BE2C (cell line): ENCODE measurements at regions not wholly inside any gene's neighbourhood (a gene's known extent, or its start where the extent isn't known, plus 50 kb on each side); places are given as distances from the start of the nearest gene placed in this dataset.
"Not testable (repeated sequence)": the region's sequence is repeated elsewhere in the genome, so short reads cannot be mapped to it uniquely, and the experiment has no call there.

Experiments
- DNase-seq: peaks from one replicate; pipeline ENCODE4 v3.0.0-alpha.2; 2020
- H3K27me3 ChIP-seq: fragments of 250-450 bp; sonication (Bioruptor Pico); 2 replicates; pipeline ENCODE4 v1.5.1; 2020; ENCODE audit warnings: mild to moderate bottlenecking
- H3K36me3 ChIP-seq: fragments of 250-450 bp; sonication (Bioruptor Pico); 2 replicates; pipeline ENCODE4 v1.5.1; 2020; ENCODE audit warnings: mild to moderate bottlenecking
- H3K4me1 ChIP-seq: fragments of 250-450 bp; sonication (Bioruptor Pico); 2 replicates; pipeline ENCODE4 v1.5.1; 2020
- H3K4me3 ChIP-seq: 2 replicates; pipeline ENCODE4 v1.5.1; 2011; ENCODE audit warnings: low read depth, low read length
- H3K9me3 ChIP-seq: fragments of 250-450 bp; sonication (Bioruptor Pico); 2 replicates; pipeline ENCODE4 v1.5.1; 2020
- TF ChIP-seq, protein P1 (sequence below): IDR thresholded peaks from 2 replicates; pipeline ENCODE4 v1.5.1; 2012; ENCODE audit warnings: mild to moderate bottlenecking, low read depth, low read length

DNA sequence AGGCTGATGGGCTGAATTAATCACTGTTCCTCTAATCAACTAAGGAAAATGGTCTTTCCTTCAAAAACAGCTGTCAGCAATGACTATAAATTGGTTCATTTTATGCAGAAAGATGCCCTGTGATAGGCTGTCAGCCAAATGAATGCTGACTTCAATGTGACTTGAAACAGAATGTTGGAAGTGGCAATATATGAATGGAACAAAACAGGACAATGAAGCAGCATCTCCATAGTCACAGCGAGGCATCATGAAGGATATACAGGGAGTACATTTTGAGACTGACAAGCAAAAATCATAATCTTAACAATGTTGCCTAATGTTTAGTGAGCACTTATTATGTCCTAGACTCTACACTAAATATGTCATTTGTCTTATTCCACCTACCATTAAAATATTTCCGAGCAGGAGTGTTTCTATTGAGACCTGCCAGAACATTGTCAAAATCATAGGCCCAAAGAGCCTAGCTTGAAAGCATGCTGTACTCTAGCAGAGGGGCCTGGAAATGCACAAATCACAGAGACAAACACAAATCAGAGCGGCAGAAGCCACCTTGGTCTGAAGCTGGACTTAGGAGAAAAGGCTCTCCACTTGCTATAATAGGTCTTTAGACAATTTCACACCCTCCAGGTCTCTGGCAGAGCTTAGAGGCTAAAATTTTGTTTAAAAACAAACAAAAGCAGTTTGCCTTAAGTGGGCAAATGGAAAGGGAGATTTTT is 63.3 kb downstream of the FAM50B start:
- H3K36me3 ChIP-seq: no peaks in the 10 kb centered on the region
- no peak overlapping the region for H3K4me3 ChIP-seq
- H3K4me1 ChIP-seq: peaks cover 5% of the 10 kb centered on the region; the same call in 1 of the 2 replicates
- no peak for DNase-seq
- no peaks in the 10 kb centered on the region; the same call in none of the 2 replicates for H3K27me3 ChIP-seq
- TF ChIP-seq, protein P1, sequence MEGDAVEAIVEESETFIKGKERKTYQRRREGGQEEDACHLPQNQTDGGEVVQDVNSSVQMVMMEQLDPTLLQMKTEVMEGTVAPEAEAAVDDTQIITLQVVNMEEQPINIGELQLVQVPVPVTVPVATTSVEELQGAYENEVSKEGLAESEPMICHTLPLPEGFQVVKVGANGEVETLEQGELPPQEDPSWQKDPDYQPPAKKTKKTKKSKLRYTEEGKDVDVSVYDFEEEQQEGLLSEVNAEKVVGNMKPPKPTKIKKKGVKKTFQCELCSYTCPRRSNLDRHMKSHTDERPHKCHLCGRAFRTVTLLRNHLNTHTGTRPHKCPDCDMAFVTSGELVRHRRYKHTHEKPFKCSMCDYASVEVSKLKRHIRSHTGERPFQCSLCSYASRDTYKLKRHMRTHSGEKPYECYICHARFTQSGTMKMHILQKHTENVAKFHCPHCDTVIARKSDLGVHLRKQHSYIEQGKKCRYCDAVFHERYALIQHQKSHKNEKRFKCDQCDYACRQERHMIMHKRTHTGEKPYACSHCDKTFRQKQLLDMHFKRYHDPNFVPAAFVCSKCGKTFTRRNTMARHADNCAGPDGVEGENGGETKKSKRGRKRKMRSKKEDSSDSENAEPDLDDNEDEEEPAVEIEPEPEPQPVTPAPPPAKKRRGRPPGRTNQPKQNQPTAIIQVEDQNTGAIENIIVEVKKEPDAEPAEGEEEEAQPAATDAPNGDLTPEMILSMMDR: no peak
- H3K9me3 ChIP-seq: no peaks in the 10 kb centered on the region

DNA sequence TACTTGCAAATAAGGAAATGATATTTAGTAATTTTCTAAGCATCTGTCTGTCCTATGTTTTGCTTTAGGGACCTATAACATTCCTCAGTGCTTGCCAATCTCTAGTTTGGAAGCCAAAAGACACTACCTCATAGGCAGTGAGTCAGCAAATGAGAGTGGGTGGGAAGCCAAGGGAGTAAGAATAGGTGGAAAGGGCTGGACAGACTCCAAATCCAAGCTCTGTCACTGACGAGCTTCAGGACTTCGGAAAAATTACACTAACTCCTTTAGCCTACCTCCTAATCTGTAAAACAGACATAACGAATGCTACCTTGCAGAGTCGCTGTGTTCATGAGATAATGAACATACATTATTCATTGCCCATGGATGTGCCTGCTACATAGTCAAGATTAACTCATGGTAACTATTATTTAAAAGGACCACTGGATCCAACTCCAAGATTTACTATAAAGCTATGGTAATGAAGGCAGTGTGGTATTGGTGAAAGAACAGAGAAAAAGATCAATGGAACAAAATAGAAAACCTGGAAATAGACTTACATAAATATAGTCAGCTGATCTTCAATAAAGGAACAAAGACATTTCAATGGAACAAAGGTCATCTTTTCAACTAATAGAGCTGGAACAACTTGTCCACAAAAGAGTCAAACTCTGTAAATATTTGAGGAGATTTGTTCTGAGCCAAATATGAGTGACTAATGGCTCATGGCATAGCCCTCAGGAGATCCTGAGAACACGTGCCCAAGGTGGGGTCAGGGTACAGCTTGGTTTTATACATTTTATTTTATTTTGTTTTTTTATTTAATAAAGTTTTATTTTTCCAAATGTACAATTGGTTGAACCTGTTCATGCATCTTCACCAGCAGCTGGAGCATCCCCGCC is 64.1 kb downstream of the FAM50B start:
- no peak for DNase-seq
- TF ChIP-seq, protein P1: no peak
- no peaks in the 10 kb centered on the region for H3K36me3 ChIP-seq
- no peak overlapping the region for H3K4me3 ChIP-seq
- H3K4me1 ChIP-seq: peaks cover 5% of the 10 kb centered on the region; the same call in 1 of the 2 replicates
- no peaks in the 10 kb centered on the region; the same call in none of the 2 replicates for H3K27me3 ChIP-seq
- H3K9me3 ChIP-seq: no peaks in the 10 kb centered on the region

DNA sequence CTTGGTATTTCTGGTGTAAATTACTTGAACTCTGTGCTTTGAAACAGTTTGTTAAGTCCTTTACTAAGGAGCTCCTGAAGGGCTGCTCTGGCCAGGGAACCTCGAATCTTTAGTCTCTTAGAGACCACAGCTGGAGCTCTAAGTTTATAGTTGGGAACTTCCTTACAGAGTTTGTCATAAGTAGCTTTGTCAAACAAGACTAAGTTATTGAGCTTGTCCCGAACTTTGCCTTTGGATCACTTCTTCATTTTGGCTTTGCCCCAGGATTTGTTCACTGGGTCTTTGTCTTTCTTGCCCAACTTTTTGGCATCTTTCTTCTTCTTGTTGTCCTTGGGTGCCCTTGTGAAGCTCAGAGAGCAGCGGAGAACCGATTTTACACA is 64.8 kb downstream of the FAM50B start:
- TF ChIP-seq, protein P1: no peak
- Histone ChIP-seq H3K9me3 (no peaks in the 10 kb centered on the region), H3K27me3 (no peaks in the 10 kb centered on the region; the same call in none of the 2 replicates), H3K4me3 (no peak overlapping the region), H3K4me1 (peaks cover 5% of the 10 kb centered on the region; the same call in 1 of the 2 replicates), H3K36me3 (no peaks in the 10 kb centered on the region)
- DNase-seq: no peak

DNA sequence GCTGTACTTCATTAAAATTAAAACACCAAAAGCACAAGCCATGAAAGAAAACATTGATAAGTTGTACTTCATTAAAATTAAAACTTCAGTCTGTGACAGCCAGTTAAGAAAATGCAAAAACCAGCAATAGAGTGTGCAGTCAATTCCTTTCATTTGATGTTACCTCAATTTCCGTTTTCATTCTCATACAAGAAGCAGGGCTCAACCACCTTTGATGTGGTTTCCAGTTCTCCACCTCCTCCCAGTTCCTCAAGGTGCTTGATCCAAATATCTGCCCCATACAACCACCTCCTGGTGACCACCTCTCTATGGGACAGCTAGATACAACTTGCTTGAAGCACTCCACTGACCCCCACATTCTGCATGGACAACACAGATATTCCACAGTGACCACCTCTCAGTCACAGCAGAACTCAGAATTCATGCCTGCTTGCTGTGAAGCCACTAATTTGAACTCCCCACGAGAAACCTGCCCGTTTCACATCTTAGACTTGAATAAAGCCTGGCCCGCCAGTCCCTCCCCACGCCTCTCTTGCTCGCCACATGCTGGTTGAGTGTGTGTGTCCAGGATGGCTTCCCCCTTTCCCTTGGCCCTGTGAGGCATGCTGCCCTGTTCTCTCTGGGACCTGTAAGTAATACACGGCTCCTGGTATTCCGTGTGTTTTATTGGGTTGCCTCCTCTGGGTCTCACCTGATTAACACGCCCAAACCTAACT is 66.1 kb downstream of the FAM50B start:
- Histone ChIP-seq H3K27me3 (no peaks in the 10 kb centered on the region; the same call in none of the 2 replicates), H3K4me3 (no peak overlapping the region), H3K36me3 (no peaks in the 10 kb centered on the region), H3K9me3 (no peaks in the 10 kb centered on the region), H3K4me1 (peaks cover 5% of the 10 kb centered on the region; the same call in 1 of the 2 replicates)
- DNase-seq: no peak
- TF ChIP-seq, protein P1: no peak

DNA sequence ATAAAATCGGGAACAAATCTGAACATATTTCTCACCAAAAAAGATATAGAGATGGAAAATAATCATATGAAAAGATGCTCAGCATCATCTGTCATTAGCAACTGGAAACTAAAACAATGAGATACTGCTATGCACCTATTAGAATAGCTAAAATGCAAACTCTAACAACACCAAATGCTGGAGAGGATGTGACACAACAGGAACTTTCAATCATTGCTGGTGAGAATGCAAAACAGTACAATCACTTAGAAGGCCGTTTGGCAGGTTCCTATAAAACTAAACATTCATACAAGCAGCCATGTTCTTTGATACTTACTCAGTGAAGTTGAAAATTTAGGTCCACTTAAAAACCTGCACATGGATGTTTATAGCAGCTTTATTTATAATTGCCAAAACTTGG is 67.0 kb downstream of the FAM50B start:
- Histone ChIP-seq H3K4me1 (peaks cover 5% of the 10 kb centered on the region; the same call in 1 of the 2 replicates), H3K36me3 (no peaks in the 10 kb centered on the region), H3K27me3 (no peaks in the 10 kb centered on the region; the same call in none of the 2 replicates), H3K9me3 (no peaks in the 10 kb centered on the region), H3K4me3 (no peak overlapping the region)
- no peak for DNase-seq
- TF ChIP-seq, protein P1: no peak

DNA sequence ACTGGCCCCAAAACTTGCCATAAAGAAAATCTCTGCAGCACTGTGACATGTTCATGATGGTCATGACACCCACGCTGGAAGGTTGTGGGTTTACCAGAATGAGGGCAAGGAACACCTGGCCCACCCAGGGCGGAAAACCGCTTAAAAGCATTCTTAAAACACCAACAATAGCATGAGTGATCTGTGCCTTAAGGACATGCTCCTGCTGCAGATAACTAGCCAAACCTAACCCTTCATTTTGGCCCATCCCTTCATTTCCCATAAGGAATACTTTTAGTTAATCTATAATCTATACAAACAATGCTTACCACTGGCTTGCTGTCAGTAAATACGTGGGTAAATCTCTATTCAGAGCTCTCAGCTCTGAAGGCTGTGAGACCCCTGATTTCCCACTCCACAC is 67.6 kb downstream of the FAM50B start:
- not testable (repeated sequence) for DNase-seq, H3K4me1 ChIP-seq

More for the DNA sequence above, 67.6 kb downstream of the FAM50B start:
- H3K9me3 ChIP-seq, H3K27me3 ChIP-seq, H3K4me3 ChIP-seq, H3K36me3 ChIP-seq: not testable (repeated sequence)
